T-cell (primary cell): ENCODE measurements at regions not wholly inside any gene's neighbourhood (a gene's known extent, or its start where the extent isn't known, plus 50 kb on each side); places are given as distances from the start of the nearest gene placed in this dataset.

Experiments
- ATAC-seq, 4 experiments: fragments of 200-7000 bp in 3 of 4; fragments of 150-1000 bp in 1 of 4; cut with Tn5 transposase; replicated peaks in 1 of 4; 1 replicate in 3 of 4; 2 replicates in 1 of 4; pipeline ENCODE4 v1.10.0; 2021; ENCODE audit warnings: moderate library complexity in 3 of 4, mild to moderate bottlenecking in 2 of 4, moderate number of reproducible peaks in 1 of 4
- CTCF ChIA-PET, 2 donors: fragments of 300-600 bp; sonication (Branson Sonifier 250); formaldehyde crosslinking; loops; one replicate each; lab custom pipeline; 2022; ENCODE audit warnings: antibody characterized with exemption in 2 of 2; lab: Charles Lee
- POLR2A ChIA-PET, 2 donors: fragments of 300-600 bp; sonication (Branson Sonifier 250); formaldehyde crosslinking; loops; one replicate each; lab custom pipeline; 2022; ENCODE audit warnings: antibody characterized with exemption in 2 of 2; lab: Charles Lee
- DNase-seq, 35 experiments: peaks; one replicate each; pipeline versions ENCODE4 v3.0.0 to v3.0.0-alpha.2; 2013 to 2023
- H3K27ac ChIP-seq: one replicate; pipeline ENCODE4 v1.5.1; 2013; ENCODE audit warnings: low read length
- H3K27me3 ChIP-seq, 2 experiments: replicated peaks in 1 of 2; 1 replicate in 1 of 2; 2 replicates in 1 of 2; pipeline versions ENCODE4 v1.6.1 to v1.7.0; 2013; ENCODE audit warnings: low read length in 1 of 2, mixed read lengths in 1 of 2; ENCODE audit not compliant: control insufficient read depth in 2 of 2, insufficient read depth in 2 of 2; ENCODE audit errors: extremely low read depth in 1 of 2
- H3K36me3 ChIP-seq, 2 donors: 1 replicate in 1 of 2; 2 replicates in 1 of 2; pipeline versions ENCODE4 v1.6.1 to v1.7.0; 2013; ENCODE audit warnings: low read length in 1 of 2; ENCODE audit not compliant: control insufficient read depth in 2 of 2, insufficient read depth in 1 of 2; ENCODE audit errors: extremely low read depth in 1 of 2
- H3K4me1 ChIP-seq, 2 experiments: 1 replicate in 1 of 2; 2 replicates in 1 of 2; pipeline versions ENCODE4 v1.6.1 to v1.7.0; 2013; ENCODE audit warnings: low read length in 2 of 2, mixed read lengths in 1 of 2; ENCODE audit not compliant: insufficient read depth in 2 of 2, control insufficient read depth in 1 of 2; ENCODE audit errors: extremely low read depth in 1 of 2
- H3K4me3 ChIP-seq, 2 donors: 1 replicate in 1 of 2; 2 replicates in 1 of 2; pipeline versions ENCODE4 v1.5.1 to v1.7.0; 2013; ENCODE audit warnings: mild to moderate bottlenecking in 2 of 2, low read length in 1 of 2, moderate library complexity in 1 of 2; ENCODE audit not compliant: control insufficient read depth in 1 of 2; ENCODE audit errors: extremely low read depth in 1 of 2
- H3K9me3 ChIP-seq: 2 replicates; pipeline ENCODE4 v1.7.0; 2013
- H3K27ac Mint-ChIP-seq, 2 donors: one replicate each; pipeline ENCODE4 v1.8.0; 2020 to 2021; ENCODE audit warnings: mild to moderate bottlenecking in 2 of 2, mixed read lengths in 2 of 2
- H3K27me3 Mint-ChIP-seq, 2 donors: one replicate each; pipeline ENCODE4 v1.8.0; 2021 to 2022; ENCODE audit warnings: mixed read lengths in 2 of 2
- H3K36me3 Mint-ChIP-seq: one replicate; pipeline ENCODE4 v1.8.0; 2021; ENCODE audit warnings: mixed read lengths
- H3K4me1 Mint-ChIP-seq, 3 donors: one replicate each; pipeline ENCODE4 v1.8.0; 2020 to 2022; ENCODE audit warnings: mixed read lengths in 3 of 3, mild to moderate bottlenecking in 1 of 3
- H3K4me3 Mint-ChIP-seq, 3 donors: one replicate each; pipeline ENCODE4 v1.8.0; 2020 to 2022; ENCODE audit warnings: mild to moderate bottlenecking in 3 of 3, mixed read lengths in 3 of 3, moderate library complexity in 3 of 3
- H3K9me3 Mint-ChIP-seq, 3 donors: one replicate each; pipeline ENCODE4 v1.8.0; 2020 to 2022; ENCODE audit warnings: mixed read lengths in 3 of 3
- WGBS: methylation state at CpG from one replicate; pipeline ENCODE4 v1.1.5; 2013; ENCODE audit warnings: missing lambda C conversion rate; ENCODE audit not compliant: insufficient coverage; 5-methylcytosine and 5-hydroxymethylcytosine counted together

GRCh38 chr21:27086630-27087029 is 119.7 kb upstream of the ADAMTS5 start:
- Mint-ChIP-seq H3K36me3 (no peaks in the 10 kb centered on the region), H3K4me1 (no peaks in the 10 kb centered on the region), H3K4me3 (no peak overlapping the region), H3K9me3 (no peaks in the 10 kb centered on the region), H3K27ac (no peak overlapping the region), H3K27me3 (no peaks in the 10 kb centered on the region)
- Histone ChIP-seq H3K9me3 (no peaks in the 10 kb centered on the region), H3K27ac (no peak overlapping the region), H3K4me1 (no peaks in the 10 kb centered on the region), H3K27me3 (no peaks in the 10 kb centered on the region), H3K36me3 (no peaks in the 10 kb centered on the region), H3K4me3 (no peak overlapping the region)
- ATAC-seq (no peak), DNase-seq (no peak)
- CTCF ChIA-PET, result no interaction called here
- POLR2A ChIA-PET, result no interaction called here
- no CpG with 5 or more reads among the region's 2 CpGs for WGBS

GRCh38 chr21:27086186-27086585 is 119.3 kb upstream of the ADAMTS5 start:
- no peaks in the 10 kb centered on the region for H3K36me3 ChIP-seq
- H3K9me3 ChIP-seq, result no peaks in the 10 kb centered on the region
- H3K27me3 ChIP-seq, result no peaks in the 10 kb centered on the region
- H3K27ac ChIP-seq, result no peak overlapping the region
- WGBS, result no CpG with 5 or more reads among the region's 6 CpGs
- H3K9me3 Mint-ChIP-seq, result no peaks in the 10 kb centered on the region
- no peak overlapping the region for H3K4me3 ChIP-seq
- no peak overlapping the region for H3K27ac Mint-ChIP-seq
- H3K4me1 ChIP-seq, result no peaks in the 10 kb centered on the region
- ATAC-seq, result no peak
- CTCF ChIA-PET, result no interaction called here
- H3K4me3 Mint-ChIP-seq, result no peak overlapping the region
- H3K4me1 Mint-ChIP-seq, result no peaks in the 10 kb centered on the region
- POLR2A ChIA-PET, result no interaction called here
- no peaks in the 10 kb centered on the region for H3K27me3 Mint-ChIP-seq
- DNase-seq, result no peak
- no peaks in the 10 kb centered on the region for H3K36me3 Mint-ChIP-seq

- Histone ChIP-seq H3K9me3 (no peaks in the 10 kb centered on the region), H3K27ac (no peak overlapping the region), H3K36me3 (no peaks in the 10 kb centered on the region), H3K4me1 (no peaks in the 10 kb centered on the region), H3K27me3 (no peaks in the 10 kb centered on the region), H3K4me3 (no peak overlapping the region)
- H3K27ac Mint-ChIP-seq, result no peak overlapping the region
- no peaks in the 10 kb centered on the region for H3K9me3 Mint-ChIP-seq
- H3K4me1 Mint-ChIP-seq, result no peaks in the 10 kb centered on the region
- H3K36me3 Mint-ChIP-seq, result no peaks in the 10 kb centered on the region
- no peak for ATAC-seq
- no peaks in the 10 kb centered on the region for H3K27me3 Mint-ChIP-seq
- ChIA-PET CTCF (interaction anchor here in 1 of 2 donors (0.6 kb wide), 1 partner anchor 57 kb away, joined by 3 read pairs; no protein-coding TSS in a partner anchor), POLR2A (no interaction called here)
- DNase-seq, result no peak
- no peak overlapping the region for H3K4me3 Mint-ChIP-seq
- 100% methylated on average over 1 of the region's 1 CpG for WGBS
Observed at GRCh38 chr21:27085387-27085786, 118.5 kb upstream of the ADAMTS5 start.

GRCh38 chr21:27083144-27083543 is 116.3 kb upstream of the ADAMTS5 start:
- H3K4me1 Mint-ChIP-seq, result no peaks in the 10 kb centered on the region
- WGBS, result no CpG with 5 or more reads among the region's 3 CpGs
- no peaks in the 10 kb centered on the region for H3K9me3 Mint-ChIP-seq
- POLR2A ChIA-PET, result no interaction called here
- DNase-seq (no peak), ATAC-seq (no peak)
- Histone ChIP-seq H3K4me3 (no peak overlapping the region), H3K27ac (no peak overlapping the region), H3K4me1 (no peaks in the 10 kb centered on the region), H3K27me3 (no peaks in the 10 kb centered on the region), H3K9me3 (no peaks in the 10 kb centered on the region), H3K36me3 (no peaks in the 10 kb centered on the region)
- CTCF ChIA-PET, result no interaction called here
- no peaks in the 10 kb centered on the region for H3K36me3 Mint-ChIP-seq
- H3K4me3 Mint-ChIP-seq, result no peak overlapping the region
- no peak overlapping the region for H3K27ac Mint-ChIP-seq
- no peaks in the 10 kb centered on the region for H3K27me3 Mint-ChIP-seq

GRCh38 chr21:27082431-27083010 is 115.6 kb upstream of the ADAMTS5 start:
- H3K4me3 ChIP-seq, result no peak overlapping the region
- no peak overlapping the region for H3K27ac Mint-ChIP-seq
- H3K4me1 ChIP-seq, result no peaks in the 10 kb centered on the region
- no peaks in the 10 kb centered on the region for H3K36me3 Mint-ChIP-seq
- H3K27me3 Mint-ChIP-seq, result no peaks in the 10 kb centered on the region
- H3K4me3 Mint-ChIP-seq, result no peak overlapping the region
- no peaks in the 10 kb centered on the region for H3K9me3 Mint-ChIP-seq
- CTCF ChIA-PET, result no interaction called here
- no peaks in the 10 kb centered on the region for H3K36me3 ChIP-seq
- ATAC-seq (no peak), DNase-seq (no peak)
- POLR2A ChIA-PET, result no interaction called here
- H3K27me3 ChIP-seq, result no peaks in the 10 kb centered on the region
- H3K4me1 Mint-ChIP-seq, result no peaks in the 10 kb centered on the region
- H3K9me3 ChIP-seq, result no peaks in the 10 kb centered on the region
- no CpG with 5 or more reads among the region's 4 CpGs for WGBS
- H3K27ac ChIP-seq, result no peak overlapping the region

- no peaks in the 10 kb centered on the region for H3K27me3 Mint-ChIP-seq
- Histone ChIP-seq H3K27me3 (no peaks in the 10 kb centered on the region), H3K4me3 (no peak overlapping the region), H3K4me1 (no peaks in the 10 kb centered on the region), H3K27ac (no peak overlapping the region), H3K9me3 (no peaks in the 10 kb centered on the region), H3K36me3 (no peaks in the 10 kb centered on the region)
- ChIA-PET POLR2A (no interaction called here), CTCF (no interaction called here)
- no peak for DNase-seq
- H3K27ac Mint-ChIP-seq, result no peak overlapping the region
- H3K36me3 Mint-ChIP-seq, result no peaks in the 10 kb centered on the region
- no peaks in the 10 kb centered on the region for H3K9me3 Mint-ChIP-seq
- no CpG with 5 or more reads among the region's 5 CpGs for WGBS
- H3K4me1 Mint-ChIP-seq, result no peaks in the 10 kb centered on the region
- H3K4me3 Mint-ChIP-seq, result no peak overlapping the region
- ATAC-seq, result no peak
Observed at GRCh38 chr21:27079636-27080240, 112.8 kb upstream of the ADAMTS5 start.

GRCh38 chr21:27078915-27079314 is 112.0 kb upstream of the ADAMTS5 start:
- no peaks in the 10 kb centered on the region for H3K9me3 Mint-ChIP-seq

More at GRCh38 chr21:27078915-27079314, 112.0 kb upstream of the ADAMTS5 start:
- Histone ChIP-seq H3K9me3 (no peaks in the 10 kb centered on the region), H3K4me1 (no peaks in the 10 kb centered on the region), H3K36me3 (no peaks in the 10 kb centered on the region), H3K27me3 (no peaks in the 10 kb centered on the region), H3K4me3 (no peak overlapping the region), H3K27ac (no peak overlapping the region)
- CTCF ChIA-PET, result no interaction called here
- DNase-seq (no peak), ATAC-seq (no peak)
- Mint-ChIP-seq H3K27ac (no peak overlapping the region), H3K4me3 (no peak overlapping the region), H3K27me3 (no peaks in the 10 kb centered on the region), H3K36me3 (no peaks in the 10 kb centered on the region), H3K4me1 (no peaks in the 10 kb centered on the region)
- POLR2A ChIA-PET, result no interaction called here
- WGBS, result 68% methylated on average over 3 of the region's 4 CpGs
